Stimulated activated naive CD8-positive, alpha-beta T cell treated with anti-CD3 and anti-CD28 coated beads, Interleukin-15, Interleukin-2, amounts not matched to agents 100 ng/mL and 50 ng/mL, for 24 hours (primary cell): ENCODE measurements at regions not wholly inside any gene's neighbourhood (a gene's known extent, or its start where the extent isn't known, plus 50 kb on each side); places are given as distances from the start of the nearest gene placed in this dataset.
"Not testable (repeated sequence)": the region's sequence is repeated elsewhere in the genome, so short reads cannot be mapped to it uniquely, and the experiment has no call there.

Experiments
- H3K27ac Mint-ChIP-seq: one replicate; pipeline ENCODE4 v1.8.0; 2021; ENCODE audit warnings: mild to moderate bottlenecking, mixed read lengths
- H3K27me3 Mint-ChIP-seq: one replicate; pipeline ENCODE4 v1.8.0; 2021; ENCODE audit warnings: mixed read lengths
- H3K36me3 Mint-ChIP-seq: one replicate; pipeline ENCODE4 v1.8.0; 2021; ENCODE audit warnings: low read depth, mixed read lengths
- H3K4me1 Mint-ChIP-seq: one replicate; pipeline ENCODE4 v1.8.0; 2021; ENCODE audit warnings: low read depth, mixed read lengths
- H3K4me3 Mint-ChIP-seq: one replicate; pipeline ENCODE4 v1.8.0; 2021; ENCODE audit warnings: mild to moderate bottlenecking, mixed read lengths
- H3K9me3 Mint-ChIP-seq: one replicate; pipeline ENCODE4 v1.8.0; 2021; ENCODE audit warnings: mixed read lengths

- H3K27me3 Mint-ChIP-seq = no peaks in the 10 kb centered on the region
- no peaks in the 10 kb centered on the region for H3K4me1 Mint-ChIP-seq
- H3K36me3 Mint-ChIP-seq = no peaks in the 10 kb centered on the region
- no peak overlapping the region for H3K27ac Mint-ChIP-seq
- H3K9me3 Mint-ChIP-seq = peaks cover 2% of the 10 kb centered on the region
- no peak overlapping the region for H3K4me3 Mint-ChIP-seq
These were observed 781.7 kb downstream of the TRHDE start for GRCh38 chr12:73053893-73054292.

DNA sequence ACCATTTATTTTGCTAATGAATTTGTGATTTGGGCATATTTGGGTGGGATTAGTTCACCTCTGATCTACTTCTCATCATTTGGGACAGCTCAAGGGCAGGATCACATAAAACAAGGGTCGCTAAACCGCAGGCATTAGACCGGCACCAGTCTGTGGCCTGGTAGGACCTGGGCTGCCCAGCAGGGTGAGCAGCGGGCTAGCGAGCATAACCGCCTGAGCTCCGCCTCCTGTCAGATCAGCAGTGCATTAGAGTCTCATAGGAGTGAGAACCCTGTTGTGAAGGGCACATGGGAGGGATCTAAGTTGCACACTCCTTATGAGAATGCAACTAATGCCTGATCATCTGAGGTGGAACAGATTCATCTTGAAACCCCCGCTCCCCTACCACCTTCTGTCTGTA is 785.3 kb downstream of the TRHDE start:
- no peaks in the 10 kb centered on the region for H3K36me3 Mint-ChIP-seq
- no peaks in the 10 kb centered on the region for H3K27me3 Mint-ChIP-seq
- no peak overlapping the region for H3K27ac Mint-ChIP-seq
- no peaks in the 10 kb centered on the region for H3K4me1 Mint-ChIP-seq
- no peak overlapping the region for H3K4me3 Mint-ChIP-seq
- H3K9me3 Mint-ChIP-seq = no peaks in the 10 kb centered on the region

GRCh38 chr12:73065913-73066312 is 793.7 kb downstream of the TRHDE start:
- Mint-ChIP-seq H3K27me3 (no peaks in the 10 kb centered on the region), H3K36me3 (no peaks in the 10 kb centered on the region), H3K4me3 (no peak overlapping the region), H3K27ac (no peak overlapping the region), H3K9me3 (peaks cover 9% of the 10 kb centered on the region), H3K4me1 (no peaks in the 10 kb centered on the region)

GRCh38 chr12:73067616-73068015 is 795.4 kb downstream of the TRHDE start:
- H3K27me3 Mint-ChIP-seq = no peaks in the 10 kb centered on the region
- peaks cover 15% of the 10 kb centered on the region for H3K9me3 Mint-ChIP-seq
- no peak overlapping the region for H3K27ac Mint-ChIP-seq
- H3K4me1 Mint-ChIP-seq = no peaks in the 10 kb centered on the region
- H3K4me3 Mint-ChIP-seq = no peak overlapping the region
- H3K36me3 Mint-ChIP-seq = no peaks in the 10 kb centered on the region

GRCh38 chr12:73072214-73072613 is 800.0 kb downstream of the TRHDE start:
- Mint-ChIP-seq H3K27me3 (no peaks in the 10 kb centered on the region), H3K36me3 (no peaks in the 10 kb centered on the region), H3K4me3 (no peak overlapping the region), H3K4me1 (no peaks in the 10 kb centered on the region), H3K9me3 (peaks cover 19% of the 10 kb centered on the region), H3K27ac (no peak overlapping the region)

- Mint-ChIP-seq H3K27me3 (no peaks in the 10 kb centered on the region), H3K4me1 (no peaks in the 10 kb centered on the region), H3K27ac (no peak overlapping the region), H3K9me3 (peaks cover 7% of the 10 kb centered on the region), H3K36me3 (no peaks in the 10 kb centered on the region), H3K4me3 (no peak overlapping the region)
These were observed 804.6 kb downstream of the TRHDE start for GRCh38 chr12:73076760-73077159.

GRCh38 chr12:73083736-73084135 is 811.6 kb downstream of the TRHDE start:
- H3K9me3 Mint-ChIP-seq = peaks cover 10% of the 10 kb centered on the region
- no peak overlapping the region for H3K4me3 Mint-ChIP-seq
- H3K36me3 Mint-ChIP-seq = no peaks in the 10 kb centered on the region
- H3K27ac Mint-ChIP-seq = no peak overlapping the region
- no peaks in the 10 kb centered on the region for H3K27me3 Mint-ChIP-seq
- H3K4me1 Mint-ChIP-seq = no peaks in the 10 kb centered on the region

- Mint-ChIP-seq H3K27ac (no peak overlapping the region), H3K4me1 (no peaks in the 10 kb centered on the region), H3K27me3 (no peaks in the 10 kb centered on the region), H3K4me3 (no peak overlapping the region), H3K36me3 (no peaks in the 10 kb centered on the region), H3K9me3 (peaks cover 20% of the 10 kb centered on the region)
These were observed 834.1 kb downstream of the TRHDE start for GRCh38 chr12:73106296-73106695.

GRCh38 chr12:73106896-73107295 is 834.7 kb downstream of the TRHDE start:
- Mint-ChIP-seq H3K36me3 (no peaks in the 10 kb centered on the region), H3K27me3 (no peaks in the 10 kb centered on the region), H3K4me3 (no peak overlapping the region)

DNA sequence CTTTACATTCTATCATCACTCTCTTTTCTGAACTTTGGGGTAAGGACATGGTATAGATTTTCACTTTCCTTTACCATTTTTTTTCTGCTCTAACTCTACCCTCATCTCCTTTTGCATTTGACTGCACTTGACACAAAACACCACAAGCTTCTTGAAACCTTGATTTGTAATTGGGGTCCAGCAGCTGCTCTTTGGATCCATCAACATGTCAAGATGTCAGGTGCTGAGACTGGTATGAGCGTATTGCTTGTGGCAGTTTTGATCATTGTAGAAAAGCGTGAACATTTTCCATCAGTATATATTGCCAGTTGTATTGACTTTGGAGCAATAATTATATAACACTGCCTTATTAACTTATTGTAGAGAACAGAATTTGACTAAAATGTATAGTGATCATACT is 838.6 kb downstream of the TRHDE start:
- Mint-ChIP-seq H3K4me3 (no peak overlapping the region), H3K27me3 (no peaks in the 10 kb centered on the region)

More at GRCh38 chr12:73106896-73107295, 834.7 kb downstream of the TRHDE start:
- Mint-ChIP-seq H3K9me3 (peaks cover 18% of the 10 kb centered on the region), H3K27ac (no peak overlapping the region), H3K4me1 (no peaks in the 10 kb centered on the region)

GRCh38 chr12:73112035-73112816 is 840.1 kb downstream of the TRHDE start:
- H3K4me3 Mint-ChIP-seq = no peak overlapping the region
- H3K9me3 Mint-ChIP-seq = peaks cover 13% of the 10 kb centered on the region
- H3K4me1 Mint-ChIP-seq = no peaks in the 10 kb centered on the region
- H3K27me3 Mint-ChIP-seq = no peaks in the 10 kb centered on the region
- H3K36me3 Mint-ChIP-seq = no peaks in the 10 kb centered on the region
- H3K27ac Mint-ChIP-seq = no peak overlapping the region

More for the DNA sequence above, 838.6 kb downstream of the TRHDE start:
- H3K27ac Mint-ChIP-seq = no peak overlapping the region
- H3K36me3 Mint-ChIP-seq = no peaks in the 10 kb centered on the region
- peaks cover 13% of the 10 kb centered on the region for H3K9me3 Mint-ChIP-seq
- H3K4me1 Mint-ChIP-seq = no peaks in the 10 kb centered on the region

DNA sequence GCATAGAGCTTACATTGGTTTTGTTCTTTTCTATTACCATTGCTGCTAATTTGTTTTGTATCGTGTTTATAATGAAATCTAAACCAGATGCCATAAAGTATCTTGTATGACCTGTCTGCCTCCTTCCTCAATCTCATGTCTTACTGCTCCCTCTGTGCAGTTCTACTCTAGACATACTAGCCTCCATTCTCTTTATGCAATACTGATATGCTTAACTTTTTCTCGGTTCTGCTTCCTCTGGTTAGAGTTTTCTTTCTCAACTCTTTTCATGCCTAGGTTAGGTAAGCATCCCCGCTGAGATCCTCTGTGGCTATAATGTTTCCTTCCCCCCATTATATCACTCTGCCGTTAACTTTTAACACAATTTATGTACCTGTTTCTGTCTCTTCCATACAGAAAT is 852.3 kb downstream of the TRHDE start:
- H3K9me3 Mint-ChIP-seq = peaks cover 14% of the 10 kb centered on the region
- no peak overlapping the region for H3K4me3 Mint-ChIP-seq
- H3K27ac Mint-ChIP-seq = no peak overlapping the region
- no peaks in the 10 kb centered on the region for H3K27me3 Mint-ChIP-seq
- H3K36me3 Mint-ChIP-seq = no peaks in the 10 kb centered on the region
- H3K4me1 Mint-ChIP-seq = no peaks in the 10 kb centered on the region

GRCh38 chr12:73125148-73125547 is 853.0 kb downstream of the TRHDE start:
- H3K4me3 Mint-ChIP-seq = no peak overlapping the region
- no peaks in the 10 kb centered on the region for H3K27me3 Mint-ChIP-seq
- no peak overlapping the region for H3K27ac Mint-ChIP-seq
- no peaks in the 10 kb centered on the region for H3K36me3 Mint-ChIP-seq
- H3K9me3 Mint-ChIP-seq = peaks cover 16% of the 10 kb centered on the region
- H3K4me1 Mint-ChIP-seq = no peaks in the 10 kb centered on the region

- Mint-ChIP-seq H3K9me3 (peaks cover 2% of the 10 kb centered on the region), H3K27ac (no peak overlapping the region), H3K36me3 (no peaks in the 10 kb centered on the region), H3K4me3 (no peak overlapping the region), H3K27me3 (no peaks in the 10 kb centered on the region), H3K4me1 (no peaks in the 10 kb centered on the region)
These were observed 864.2 kb downstream of the TRHDE start for GRCh38 chr12:73136386-73136785.

DNA sequence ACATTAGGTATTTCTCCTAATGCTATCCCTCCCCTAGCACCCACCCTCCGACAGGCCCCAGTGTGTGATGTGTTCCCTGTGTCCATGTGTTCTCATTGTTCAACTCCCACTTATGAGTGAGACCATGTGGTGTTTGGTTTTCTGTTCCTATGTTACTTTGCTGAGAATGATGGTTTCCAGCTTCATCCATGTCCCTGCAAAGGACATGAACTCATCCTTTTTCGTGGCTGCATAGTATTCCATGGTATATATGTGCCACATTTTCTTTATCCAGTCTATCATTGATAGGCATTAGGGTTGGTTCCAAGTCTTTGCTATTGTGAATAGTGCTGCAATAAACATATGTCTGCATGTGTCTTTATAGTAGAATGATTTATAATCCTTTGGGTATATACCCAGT is 867.5 kb downstream of the TRHDE start:
- not testable (repeated sequence) for H3K27me3 Mint-ChIP-seq, H3K36me3 Mint-ChIP-seq, H3K4me1 Mint-ChIP-seq, H3K4me3 Mint-ChIP-seq, H3K27ac Mint-ChIP-seq, H3K9me3 Mint-ChIP-seq

DNA sequence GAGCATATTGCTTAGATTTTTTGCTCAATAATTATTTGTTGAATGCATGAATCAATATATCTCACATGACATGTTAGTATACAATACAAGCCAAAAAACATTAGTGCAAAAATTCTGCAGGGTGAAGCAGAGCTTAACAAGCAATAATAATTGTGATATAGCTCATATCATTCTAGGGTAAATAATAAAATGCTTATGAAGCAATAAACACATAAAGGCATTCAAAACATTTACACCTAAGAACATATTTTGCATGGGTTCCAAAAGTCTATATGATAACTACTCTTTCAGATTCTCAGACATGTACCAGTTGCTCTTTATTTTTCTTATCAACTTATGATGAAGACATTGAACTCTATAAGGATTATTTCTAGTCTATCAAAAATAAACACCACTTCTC is 886.2 kb downstream of the TRHDE start:
- no peaks in the 10 kb centered on the region for H3K36me3 Mint-ChIP-seq

More for the DNA sequence above, 886.2 kb downstream of the TRHDE start:
- Mint-ChIP-seq H3K27me3 (no peaks in the 10 kb centered on the region), H3K27ac (no peak overlapping the region), H3K9me3 (peaks cover 14% of the 10 kb centered on the region), H3K4me1 (no peaks in the 10 kb centered on the region), H3K4me3 (no peak overlapping the region)
